Heart left ventricle (tissue), 16 donors: ENCODE measurements at regions not wholly inside any gene's neighbourhood (a gene's known extent, or its start where the extent isn't known, plus 50 kb on each side); places are given as distances from the start of the nearest gene placed in this dataset.

Experiments
- ATAC-seq, 4 donors: fragments of 200-7000 bp; cut with Tn5 transposase; one replicate each; pipeline ENCODE4 v1.9.1; 2020 to 2022; ENCODE audit warnings: moderate library complexity in 4 of 4, mild to moderate bottlenecking in 3 of 4, moderate number of reproducible peaks in 1 of 4
- DNase-seq, 5 donors: peaks; one replicate each; pipeline ENCODE4 v3.0.0-alpha.2; 2020
- H3K27ac ChIP-seq, 12 donors: fragments of 200-600 bp; sonication (generic) in 4 of 12; one replicate each; pipeline versions ENCODE4 v1.5.0 to v1.8.0; 2016 to 2022; ENCODE audit warnings: mild to moderate bottlenecking in 2 of 12
- H3K27me3 ChIP-seq, 9 donors: fragments of 200-600 bp; sonication (generic) in 2 of 9; one replicate each; pipeline versions ENCODE4 v1.5.1 to v1.8.0; 2016 to 2022; ENCODE audit warnings: mild to moderate bottlenecking in 3 of 9
- H3K36me3 ChIP-seq, 9 donors: fragments of 200-600 bp; sonication (generic) in 2 of 9; one replicate each; pipeline versions ENCODE4 v1.5.0 to v1.8.0; 2018 to 2022; ENCODE audit warnings: mild to moderate bottlenecking in 2 of 9
- H3K4me1 ChIP-seq, 12 donors: fragments of 200-600 bp; sonication (generic) in 4 of 12; one replicate each; pipeline versions ENCODE4 v1.5.0 to v1.8.0; 2016 to 2022; ENCODE audit warnings: mild to moderate bottlenecking in 3 of 12
- H3K4me3 ChIP-seq, 12 donors: fragments of 200-600 bp; sonication (generic) in 4 of 12; one replicate each; pipeline versions ENCODE4 v1.5.0 to v1.8.0; 2017 to 2022; ENCODE audit warnings: mild to moderate bottlenecking in 9 of 12, moderate library complexity in 4 of 12
- H3K9me3 ChIP-seq, 12 donors: fragments of 200-600 bp; sonication (generic) in 4 of 12; one replicate each; pipeline versions ENCODE4 v1.5.0 to v1.8.0; 2016 to 2022; ENCODE audit warnings: mild to moderate bottlenecking in 1 of 12
- CTCF ChIP-seq, 12 donors: fragments of 200-600 bp; sonication (generic) in 4 of 12; IDR thresholded peaks; one replicate each; pipeline versions ENCODE4 v1.5.0 to v1.8.0; 2018 to 2022; ENCODE audit warnings: antibody characterized with exemption in 12 of 12, mild to moderate bottlenecking in 5 of 12
- POLR2A ChIP-seq, 2 donors: fragments of 450-650 bp; IDR thresholded peaks; one replicate each; pipeline ENCODE4 v1.6.1; 2017; ENCODE audit warnings: antibody characterized with exemption in 2 of 2, mild to moderate bottlenecking in 2 of 2, moderate library complexity in 2 of 2
- WGBS, 4 donors: extraction: QIAGEN DNeasy Blood & Tissue Kit in 2 of 4; methylation state at CpG; one replicate each; pipeline versions ENCODE4 v1.1.5 to v1.1.7; 2013 to 2018; 5-methylcytosine and 5-hydroxymethylcytosine counted together
- intact Hi-C, 10 donors: fragments of 100-400 bp; cut with DNase I; formaldehyde crosslinking; loops; one replicate each; pipeline versions ENCODE4 v1.11.1 to v1.14.2; 2022
- donor health status: ischemic (EF 13 %, LVEDD 7.1; RV severe dilation, severe dysfunction).
- donor health status: healthy with polysubstance abuse.
- donor health status: DM: no; HTN: yes; CAD: no.
- donor health status: DM: no; HTN: no; CAD: no.
- donor health status: ischemic (EF 25% LVEDD 6.9; RV normal size, moderate dysfunction).
- donor health status: ischemic (EF 25% LVEDD 5.7; RV mildly dilated, moderate dysfunction).
- donor health status: healthy.
- donor health status: DM: yes; HTN: yes; CAD: no.
- donor health status: ischemic (EF 35%, LVEDD 5.7; RV mildly dilated, moderate dysfunction).
- donor health status: nonischemic (EF 11% LVEDD 7.7; RV severe dilation, severe dysfunction).
- donor health status: DM: yes; HTN: yes; CAD: no.
- donor health status: PGD.
- donor health status: ischemic (EF 29% LVEDD 5.4; RV normal size, mild dysfunction).
- donor health status: nonischemic (EF 23%, LVEDD 6.1; RV moderate dilation, normal function).

DNA sequence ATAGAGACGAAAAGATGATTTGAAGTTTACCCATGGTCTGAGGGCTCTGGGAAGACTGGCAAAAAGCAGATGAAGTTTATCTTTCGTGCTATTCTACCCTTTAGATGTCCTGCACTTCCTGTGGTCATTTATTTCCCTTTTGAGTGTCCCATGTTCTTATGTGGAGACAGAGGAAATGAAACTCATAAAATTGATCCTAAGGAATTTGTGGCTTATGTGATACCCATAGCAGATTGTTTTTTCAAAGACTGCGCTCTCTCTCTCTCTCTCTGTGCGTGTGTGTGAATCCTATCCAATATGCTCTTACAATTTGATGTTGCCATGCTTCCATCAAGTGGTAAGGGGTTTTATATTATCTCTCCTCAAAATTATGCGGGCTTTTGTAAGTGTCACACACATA is 607.5 kb upstream of the DPPA4 start:
- no peaks in the 10 kb centered on the region for H3K36me3 ChIP-seq
- intact Hi-C loops: no loop called here
- no peak overlapping the region for H3K4me3 ChIP-seq
- no peak overlapping the region for H3K27ac ChIP-seq
- DNase-seq (no peak), ATAC-seq (no peak)
- WGBS, 4 donors: 66 to 80% (median 73%) methylated on average over 5 of the region's 5 CpGs
- no peaks in the 10 kb centered on the region for H3K4me1 ChIP-seq
- no peaks in the 10 kb centered on the region for H3K27me3 ChIP-seq
- TF ChIP-seq CTCF (IDR thresholded peaks at IDR 0.05) (no peak), POLR2A (IDR thresholded peaks at IDR 0.05) (no peak)
- H3K9me3 ChIP-seq: peaks cover 0 to 4% (median 0%) of the 10 kb centered on the region in 12 donors

DNA sequence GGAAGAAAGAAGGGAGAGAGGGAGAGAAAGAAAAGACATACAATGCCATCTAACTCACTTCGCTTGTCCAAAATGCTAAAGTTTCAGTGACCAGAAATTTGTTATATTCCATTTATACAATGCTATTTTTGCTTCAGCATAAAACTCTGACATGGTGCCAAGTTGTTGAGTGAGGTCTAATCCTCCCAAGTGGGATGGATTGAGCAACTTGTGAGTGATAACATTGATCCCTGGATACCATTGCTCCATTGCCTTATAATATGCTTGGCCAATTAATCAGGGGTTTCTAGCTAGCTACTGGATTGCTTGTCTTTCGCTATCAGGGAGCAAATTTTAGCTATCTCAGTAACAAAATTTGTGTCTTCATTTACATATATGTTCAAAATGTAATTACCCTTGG is 615.6 kb upstream of the DPPA4 start:
- 59 to 71% (median 63%) methylated on average over 2 of the region's 2 CpGs for WGBS, 4 donors

DNA sequence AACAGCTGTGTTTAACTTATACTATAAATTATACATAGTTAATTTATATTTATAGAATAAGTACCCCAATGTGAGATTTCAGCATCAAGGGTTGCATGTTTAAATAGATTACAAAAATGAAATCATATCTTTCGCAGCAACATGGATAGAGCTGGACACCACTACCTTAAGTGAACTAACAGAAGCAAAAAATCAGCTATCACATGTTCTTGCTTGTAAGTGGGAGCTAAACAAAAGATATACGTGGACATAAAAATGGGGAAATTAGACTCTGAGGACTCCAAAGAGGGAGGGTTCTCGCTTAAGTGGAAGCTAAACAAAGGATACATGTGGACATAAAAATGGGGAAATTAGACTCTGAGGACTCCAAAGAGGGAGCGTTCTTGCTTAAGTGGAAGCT is 626.5 kb upstream of the DPPA4 start:
- Histone ChIP-seq H3K27ac (no peak overlapping the region), H3K36me3 (no peaks in the 10 kb centered on the region), H3K4me1 (no peaks in the 10 kb centered on the region), H3K9me3 (no peaks in the 10 kb centered on the region), H3K4me3 (no peak overlapping the region), H3K27me3 (no peaks in the 10 kb centered on the region)
- WGBS, 4 donors: 71 to 78% (median 77%) methylated on average over 4 of the region's 4 CpGs
- TF ChIP-seq CTCF (IDR thresholded peaks at IDR 0.05) (no peak), POLR2A (IDR thresholded peaks at IDR 0.05) (no peak)
- ATAC-seq (no peak), DNase-seq (no peak)
- intact Hi-C loops: no loop called here

More for the DNA sequence above, 615.6 kb upstream of the DPPA4 start:
- H3K4me3 ChIP-seq: no peak overlapping the region
- DNase-seq (no peak), ATAC-seq (no peak)
- TF ChIP-seq CTCF (IDR thresholded peaks at IDR 0.05) (no peak), POLR2A (IDR thresholded peaks at IDR 0.05) (no peak)
- no peak overlapping the region for H3K27ac ChIP-seq
- H3K4me1 ChIP-seq: peaks cover 0 to 7% (median 0%) of the 10 kb centered on the region in 12 donors
- H3K9me3 ChIP-seq: no peaks in the 10 kb centered on the region
- H3K36me3 ChIP-seq: no peaks in the 10 kb centered on the region
- H3K27me3 ChIP-seq: no peaks in the 10 kb centered on the region
- intact Hi-C loops: no loop called here

DNA sequence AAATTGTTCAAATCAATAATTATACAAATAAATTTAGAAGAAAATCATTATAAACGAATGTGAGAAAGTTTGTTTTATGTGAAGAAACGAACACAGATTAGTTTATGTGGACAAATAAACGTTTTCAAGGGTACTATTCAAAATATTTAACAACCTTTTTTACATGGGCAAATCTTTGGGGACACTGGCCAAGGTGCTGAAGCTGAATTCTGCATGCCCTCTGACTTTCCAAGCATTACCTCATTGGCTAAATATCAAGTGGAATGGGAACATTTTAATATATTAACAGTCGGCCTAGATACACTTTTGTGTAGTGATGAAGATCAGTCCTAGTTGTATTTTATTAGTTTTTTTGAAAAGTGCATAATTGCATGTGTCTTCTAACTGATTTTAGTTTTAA is 636.4 kb upstream of the DPPA4 start:
- TF ChIP-seq CTCF (IDR thresholded peaks at IDR 0.05): no peak
- no peak for TF ChIP-seq POLR2A (IDR thresholded peaks at IDR 0.05)
- H3K27ac ChIP-seq: no peak overlapping the region
- no peaks in the 10 kb centered on the region for H3K9me3 ChIP-seq
- intact Hi-C loops: no loop called here
- H3K27me3 ChIP-seq: no peaks in the 10 kb centered on the region
- H3K4me3 ChIP-seq: no peak overlapping the region
- H3K4me1 ChIP-seq: no peaks in the 10 kb centered on the region
- 20 to 30% (median 29%) methylated on average over 4 of the region's 4 CpGs for WGBS, 4 donors
- no peak for ATAC-seq
- no peak for DNase-seq
- no peaks in the 10 kb centered on the region for H3K36me3 ChIP-seq
